ENCODE measurements at regions not wholly inside any gene's neighbourhood (a gene's known extent, or its start where the extent isn't known, plus 50 kb on each side); places are given as distances from the start of the nearest gene placed in this dataset.

DNA sequence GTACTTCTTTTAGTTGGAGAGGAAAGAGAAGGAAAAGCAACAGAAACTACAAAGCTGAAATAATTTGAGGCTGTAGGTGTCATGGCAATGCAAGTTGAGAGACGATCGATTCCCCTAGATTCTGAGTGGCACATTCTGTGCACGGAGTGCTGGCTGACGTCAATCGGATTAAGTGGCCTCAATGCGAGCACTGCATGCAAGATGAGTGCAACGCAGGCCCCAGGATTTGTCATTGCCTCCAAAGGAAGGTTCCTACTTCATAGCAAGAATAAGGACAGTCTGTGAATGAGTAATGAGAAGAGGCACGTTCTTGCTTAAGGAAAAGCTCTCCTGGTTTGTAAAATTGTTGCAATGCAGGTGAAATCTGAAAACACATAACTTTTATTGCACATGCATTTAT, 892.4 kb downstream of the KCNA4 start:
- no peaks in the 10 kb centered on the region for H3K4me1 ChIP-seq
- no peaks in the 10 kb centered on the region for H3K27me3 ChIP-seq
- no peak for ATAC-seq
- H3K4me3 ChIP-seq, result no peak overlapping the region
- DNase-seq, result no peak
- H3K36me3 ChIP-seq, result no peaks in the 10 kb centered on the region
- H3K9me3 ChIP-seq, result no peaks in the 10 kb centered on the region
- H3K27ac ChIP-seq, result no peak overlapping the region
- intact Hi-C loops (cut with DNase I), result no loop called here
- TF ChIP-seq CTCF (IDR thresholded peaks at IDR 0.05), result no peak

GRCh38 chr11:29119707-29120618, 896.9 kb downstream of the KCNA4 start:
- H3K4me1 ChIP-seq, result no peaks in the 10 kb centered on the region
- H3K9me3 ChIP-seq, result no peaks in the 10 kb centered on the region
- H3K36me3 ChIP-seq, result no peaks in the 10 kb centered on the region
- H3K27me3 ChIP-seq, result no peaks in the 10 kb centered on the region
- no peak overlapping the region for H3K4me3 ChIP-seq
- TF ChIP-seq CTCF (IDR thresholded peaks at IDR 0.05), result no peak
- no peak for DNase-seq
- peak overlapping the region in 1 of 2 donors; percentile 58 for H3K27ac ChIP-seq
- ATAC-seq, result peak; percentile 90
- intact Hi-C loops (cut with DNase I), result no loop called here

DNA sequence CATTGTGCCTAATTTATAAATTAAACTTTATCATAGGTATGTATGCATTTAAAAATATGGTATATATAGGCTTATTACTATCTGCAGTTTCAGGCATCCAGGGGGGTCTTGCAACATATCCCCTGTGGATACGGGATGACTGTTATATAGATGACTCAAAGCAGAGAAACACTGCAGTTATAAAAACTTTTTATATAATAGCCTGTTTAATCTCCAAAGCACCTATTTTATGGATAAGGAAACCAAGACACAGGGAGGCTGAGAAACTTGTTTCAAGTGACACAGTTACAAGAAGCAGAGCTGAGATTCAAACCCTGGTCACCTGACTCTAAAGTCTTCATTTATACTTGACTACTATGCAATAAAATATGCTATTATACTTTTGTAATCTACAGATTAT, 897.7 kb downstream of the KCNA4 start:
- no peak for ATAC-seq
- Histone ChIP-seq H3K27ac (no peak overlapping the region), H3K27me3 (no peaks in the 10 kb centered on the region), H3K36me3 (no peaks in the 10 kb centered on the region), H3K4me3 (no peak overlapping the region), H3K4me1 (no peaks in the 10 kb centered on the region), H3K9me3 (no peaks in the 10 kb centered on the region)
- intact Hi-C loops (cut with DNase I), result no loop called here
- DNase-seq, result no peak
- no peak for TF ChIP-seq CTCF (IDR thresholded peaks at IDR 0.05)

- H3K4me1 ChIP-seq, result no peaks in the 10 kb centered on the region
- H3K9me3 ChIP-seq, result peaks cover 0 to 27% of the 10 kb centered on the region in 2 donors
- ATAC-seq, result no peak
- DNase-seq, result no peak
- H3K27ac ChIP-seq, result no peak overlapping the region
- intact Hi-C loops (cut with DNase I), result no loop called here
- no peaks in the 10 kb centered on the region for H3K27me3 ChIP-seq
- no peak for TF ChIP-seq CTCF (IDR thresholded peaks at IDR 0.05)
- no peaks in the 10 kb centered on the region for H3K36me3 ChIP-seq
- no peak overlapping the region for H3K4me3 ChIP-seq
Measured at GRCh38 chr11:29100967-29101366, 915.9 kb downstream of the KCNA4 start.

- H3K4me3 ChIP-seq, result no peak overlapping the region
- H3K27ac ChIP-seq, result no peak overlapping the region
- DNase-seq (no peak), ATAC-seq (no peak)
- no peaks in the 10 kb centered on the region for H3K4me1 ChIP-seq
- no peaks in the 10 kb centered on the region for H3K36me3 ChIP-seq
- intact Hi-C loops (cut with DNase I), result no loop called here
- H3K27me3 ChIP-seq, result no peaks in the 10 kb centered on the region
- no peak for TF ChIP-seq CTCF (IDR thresholded peaks at IDR 0.05)
- H3K9me3 ChIP-seq, result peaks cover 0 to 13% of the 10 kb centered on the region in 2 donors
Measured at GRCh38 chr11:29095821-29096220, 921.0 kb downstream of the KCNA4 start.

All from left lung (tissue), 4 donors.